ENCODE measurements at regions not wholly inside any gene's neighbourhood (a gene's known extent, or its start where the extent isn't known, plus 50 kb on each side); places are given as distances from the start of the nearest gene placed in this dataset.

- no peak for DNase-seq (ENCODE audit: low read depth in 2 of 3, low spot score in 2 of 3)
Observed at GRCh38 chr2:126748188-126748760, 92.3 kb downstream of the GYPC start.

- DNase-seq (ENCODE audit: low read depth in 2 of 3, low spot score in 2 of 3) = no peak
Observed at GRCh38 chr2:126748929-126749518, 93.1 kb downstream of the GYPC start.

- no peak for DNase-seq (ENCODE audit: low read depth in 2 of 3, low spot score in 2 of 3)
Observed at GRCh38 chr2:126749537-126749936, 93.6 kb downstream of the GYPC start.

- DNase-seq (ENCODE audit: low read depth in 2 of 3, low spot score in 2 of 3) = no peak
Observed at GRCh38 chr2:126750506-126750905, 94.5 kb downstream of the GYPC start.

GRCh38 chr2:126751477-126751876, 95.5 kb downstream of the GYPC start:
- DNase-seq (ENCODE audit: low read depth in 2 of 3, low spot score in 2 of 3) = no peak

- no peak for DNase-seq (ENCODE audit: low read depth in 2 of 3, low spot score in 2 of 3)
Observed at GRCh38 chr2:126752876-126753275, 96.9 kb downstream of the GYPC start.

GRCh38 chr2:126753501-126754212, 97.7 kb downstream of the GYPC start:
- DNase-seq (ENCODE audit: low read depth in 2 of 3, low spot score in 2 of 3) = no peak

- DNase-seq (ENCODE audit: low read depth in 2 of 3, low spot score in 2 of 3) = no peak
Observed at GRCh38 chr2:126754240-126755004, 98.5 kb downstream of the GYPC start.

GRCh38 chr2:126756125-126756524, 100.2 kb downstream of the GYPC start:
- no peak for DNase-seq (ENCODE audit: low read depth in 2 of 3, low spot score in 2 of 3)

GRCh38 chr2:126761256-126761980, 105.5 kb downstream of the GYPC start:
- no peak for DNase-seq (ENCODE audit: low read depth in 2 of 3, low spot score in 2 of 3)

GRCh38 chr2:126761981-126762878, 106.3 kb downstream of the GYPC start:
- peak in 1 of 3 experiments; percentile 12 for DNase-seq (ENCODE audit: low read depth in 2 of 3, low spot score in 2 of 3)

- no peak for DNase-seq (ENCODE audit: low read depth in 2 of 3, low spot score in 2 of 3)
Observed at GRCh38 chr2:126764686-126765265, 108.8 kb downstream of the GYPC start.

GRCh38 chr2:126765395-126765794, 109.4 kb downstream of the GYPC start:
- no peak for DNase-seq (ENCODE audit: low read depth in 2 of 3, low spot score in 2 of 3)

GRCh38 chr2:126766295-126766968, 110.5 kb downstream of the GYPC start:
- no peak for DNase-seq (ENCODE audit: low read depth in 2 of 3, low spot score in 2 of 3)

- no peak for DNase-seq (ENCODE audit: low read depth in 2 of 3, low spot score in 2 of 3)
Observed at GRCh38 chr2:126766969-126767296, 111.0 kb downstream of the GYPC start.

- DNase-seq (ENCODE audit: low read depth in 2 of 3, low spot score in 2 of 3) = no peak
Observed at GRCh38 chr2:126769118-126769517, 113.2 kb downstream of the GYPC start.

- no peak for DNase-seq (ENCODE audit: low read depth in 2 of 3, low spot score in 2 of 3)
Observed at GRCh38 chr2:126770466-126770865, 114.5 kb downstream of the GYPC start.

- no peak for DNase-seq (ENCODE audit: low read depth in 2 of 3, low spot score in 2 of 3)
Observed at GRCh38 chr2:126771094-126771493, 115.1 kb downstream of the GYPC start.

- DNase-seq (ENCODE audit: low read depth in 2 of 3, low spot score in 2 of 3) = no peak
Observed at GRCh38 chr2:126771501-126772195, 115.7 kb downstream of the GYPC start.

All from activated CD8-positive, alpha-beta memory T cell treated with anti-CD3 and anti-CD28 coated beads for 48 hours (primary cell).